HG03432 (cell line): ENCODE measurements at regions not wholly inside any gene's neighbourhood (a gene's known extent, or its start where the extent isn't known, plus 50 kb on each side); places are given as distances from the start of the nearest gene placed in this dataset.

Experiments used
- ATAC-seq: cut with Tn5 transposase; IDR thresholded peaks from one replicate; pipeline ENCODE4 v1.9.1; 2021; ENCODE audit warnings: mild to moderate bottlenecking, moderate library complexity; ENCODE audit not compliant: unreplicated experiment

- no peak for ATAC-seq
Measured at GRCh38 chr1:98049370-98050135, 128.7 kb upstream of the DPYD start.

DNA sequence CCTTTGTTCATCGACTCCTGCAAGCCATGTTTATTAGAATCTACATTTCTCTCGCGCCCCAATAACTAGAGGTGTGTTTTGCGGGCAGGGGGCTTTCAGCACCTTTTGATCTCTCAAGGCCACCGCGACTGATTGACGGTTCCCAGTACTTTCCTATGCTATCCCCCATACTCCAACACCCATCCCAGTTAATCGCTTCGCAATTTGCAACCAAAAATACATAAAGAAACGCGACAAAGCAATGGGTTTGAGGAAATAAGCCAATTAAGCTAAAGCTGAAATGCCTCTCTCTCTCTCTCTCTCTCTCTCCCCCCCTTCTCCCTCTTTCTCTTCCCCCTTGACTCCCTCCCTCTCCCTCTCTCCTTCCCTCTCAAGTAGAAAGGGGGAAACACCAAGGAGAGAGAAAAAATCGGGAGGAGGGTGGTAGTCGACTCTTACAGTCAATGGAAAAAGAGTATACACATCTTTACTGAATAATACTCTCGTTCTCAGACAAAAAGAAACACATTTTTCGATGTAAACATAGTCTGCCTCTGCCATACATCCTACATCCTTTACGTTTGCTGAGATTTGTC, 128.0 kb upstream of the DPYD start:
- ATAC-seq: no peak

DNA sequence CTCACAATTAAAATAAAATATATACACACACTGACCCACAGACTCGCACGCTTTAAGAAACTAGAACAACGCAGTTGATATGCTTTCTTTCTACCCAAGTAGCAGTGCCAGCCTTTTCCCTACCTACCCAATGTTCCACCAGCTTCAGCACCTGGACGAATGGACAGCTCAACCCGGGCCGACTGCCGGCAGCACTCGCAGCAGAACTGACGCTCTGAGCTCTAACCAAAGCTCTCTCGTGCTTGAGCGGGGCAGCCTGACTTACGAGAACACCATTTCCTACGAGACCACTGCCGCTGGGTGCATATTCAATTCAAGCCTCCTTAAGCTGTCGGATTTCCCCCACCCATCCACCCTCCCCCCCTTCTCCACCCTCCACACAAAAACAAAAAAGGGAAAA, 127.4 kb upstream of the DPYD start:
- ATAC-seq: peak; percentile 67

GRCh38 chr1:98047171-98047570, 126.3 kb upstream of the DPYD start:
- no peak for ATAC-seq

- peak; percentile 45 for ATAC-seq
Measured at GRCh38 chr1:98045767-98046641, 125.2 kb upstream of the DPYD start.

DNA sequence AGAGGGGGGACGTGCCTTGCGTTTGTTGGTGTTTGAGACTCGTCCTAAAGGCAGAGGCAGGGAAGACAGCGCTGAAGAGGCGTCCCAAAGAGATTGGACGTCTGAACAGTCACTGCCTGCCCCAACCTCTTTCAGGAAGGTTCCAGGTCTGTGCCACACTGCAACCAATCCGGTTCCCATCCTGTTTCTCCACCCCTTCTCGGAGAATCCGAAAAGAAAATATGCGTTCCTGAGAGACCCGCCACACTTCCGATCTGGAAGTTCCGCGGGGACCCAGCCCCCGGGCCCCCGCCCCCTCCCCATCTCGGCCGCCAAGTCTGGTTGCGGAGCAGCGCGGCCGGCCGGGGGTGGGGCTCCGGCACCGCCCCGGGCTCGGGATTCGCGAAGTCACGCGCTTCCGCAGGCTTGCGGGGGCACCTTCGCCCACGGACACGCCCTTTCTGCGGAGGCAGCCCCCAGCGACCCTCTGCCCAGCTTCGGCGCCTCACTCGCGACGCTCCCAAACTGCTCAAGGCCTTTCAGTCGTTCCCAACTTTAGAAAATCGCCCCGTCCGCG, 124.5 kb upstream of the DPYD start:
- no peak for ATAC-seq

DNA sequence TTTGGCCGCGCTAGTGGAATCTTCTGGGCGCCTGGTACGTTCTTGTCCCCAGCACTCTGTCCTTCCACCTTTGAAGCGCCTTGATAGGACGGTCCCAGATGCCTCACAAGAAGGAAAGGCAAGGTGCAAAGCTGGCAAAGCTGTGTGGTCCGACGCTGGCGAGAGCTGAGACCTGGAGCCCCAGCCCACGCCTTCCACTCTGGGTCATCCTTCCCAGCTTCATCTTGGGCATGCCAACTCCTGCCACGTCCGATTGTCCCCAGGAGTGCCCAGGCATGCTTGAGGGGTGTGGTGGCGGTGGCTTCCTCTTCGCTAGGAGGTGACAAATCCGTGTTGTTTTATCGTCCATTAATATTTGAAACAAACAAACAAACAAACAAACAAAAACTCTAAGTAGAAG, 123.9 kb upstream of the DPYD start:
- no peak for ATAC-seq

DNA sequence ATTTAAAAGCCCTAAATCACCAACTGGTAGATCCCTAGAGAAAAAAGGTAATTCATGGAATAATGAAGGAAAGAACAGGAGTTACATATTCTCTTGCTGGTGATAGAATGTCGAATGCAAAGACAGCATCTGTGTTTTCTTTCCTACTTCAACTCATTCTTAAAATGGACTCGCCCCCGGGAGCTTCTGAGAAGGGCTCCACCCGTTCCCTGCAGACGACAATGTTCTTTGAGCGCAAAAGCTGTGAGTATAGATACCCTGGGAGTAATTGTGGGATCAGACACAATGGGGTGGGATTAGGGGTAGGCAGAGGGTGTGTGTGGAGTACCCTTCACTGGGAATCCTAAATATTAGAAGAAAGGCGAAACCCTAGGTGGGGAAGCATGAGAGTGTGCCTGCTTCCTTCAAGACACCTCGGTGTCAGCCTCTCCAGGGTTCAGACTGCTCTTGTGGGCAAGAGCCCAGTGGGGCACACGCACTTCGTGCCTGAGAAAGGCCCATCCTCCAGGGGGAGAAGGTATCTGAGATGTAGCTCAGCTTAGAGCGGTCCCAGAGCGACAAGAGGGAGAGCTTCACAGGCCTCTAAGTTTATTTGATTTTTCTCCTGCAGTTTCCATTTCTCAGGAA, 123.3 kb upstream of the DPYD start:
- ATAC-seq: no peak

DNA sequence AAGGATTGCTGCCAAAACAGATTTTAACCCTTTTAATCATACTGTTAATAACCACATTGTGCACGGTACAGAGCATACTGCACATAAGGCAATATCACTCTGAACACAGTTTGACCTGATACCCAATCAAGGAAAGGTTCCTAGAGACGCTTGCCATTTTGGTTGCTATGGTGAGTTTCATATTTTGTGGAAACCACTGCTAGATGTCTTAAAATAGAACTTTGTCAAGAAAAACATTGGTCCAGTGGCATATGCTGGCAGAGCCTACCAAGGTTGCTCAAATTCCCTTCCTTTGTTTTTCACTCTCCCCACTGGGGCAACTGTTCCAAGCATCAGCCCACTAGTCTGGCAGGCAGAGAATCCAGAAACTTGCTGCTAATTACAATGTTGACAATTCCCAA, 114.8 kb upstream of the DPYD start:
- ATAC-seq: no peak

GRCh38 chr1:98034505-98034904, 113.7 kb upstream of the DPYD start:
- ATAC-seq: no peak

GRCh38 chr1:98032958-98033357, 112.1 kb upstream of the DPYD start:
- no peak for ATAC-seq

- ATAC-seq: no peak
Measured at GRCh38 chr1:98030976-98031375, 110.1 kb upstream of the DPYD start.

DNA sequence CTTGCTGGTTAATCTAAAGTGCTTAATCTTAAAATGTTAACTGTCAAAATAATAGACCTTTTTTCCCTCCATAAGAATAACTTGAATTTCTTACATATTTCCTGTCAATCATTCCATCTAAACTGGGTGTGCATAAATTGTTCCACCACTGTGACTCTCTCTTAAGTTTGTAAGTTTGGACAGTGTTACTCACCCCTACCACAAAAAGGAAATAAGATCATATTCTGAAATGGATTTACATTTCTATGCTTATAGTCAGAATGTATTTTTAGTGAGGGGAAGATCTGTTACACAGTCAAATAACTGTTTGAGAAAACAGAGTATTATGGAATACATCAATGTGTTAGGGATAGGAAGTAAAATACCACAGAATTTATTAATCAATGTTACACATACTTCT, 109.6 kb upstream of the DPYD start:
- no peak for ATAC-seq

DNA sequence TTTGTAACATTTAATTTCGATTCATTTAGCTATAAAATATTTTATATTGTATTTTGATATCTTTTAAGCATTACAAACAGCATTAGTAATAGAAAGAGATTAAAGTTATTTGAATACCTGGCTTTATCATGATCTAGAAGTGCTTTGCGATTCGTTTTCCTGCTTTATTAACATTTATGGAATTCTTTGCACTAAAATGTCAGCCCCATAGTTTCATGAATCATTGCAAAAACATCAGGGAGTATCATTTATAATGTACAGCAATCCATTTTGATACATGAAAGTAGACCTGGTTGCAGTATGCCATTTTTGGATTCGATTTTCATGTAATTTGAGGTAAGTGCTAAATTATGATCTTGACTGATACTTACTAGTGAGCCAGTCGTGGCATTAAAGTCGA, 108.0 kb upstream of the DPYD start:
- no peak for ATAC-seq

DNA sequence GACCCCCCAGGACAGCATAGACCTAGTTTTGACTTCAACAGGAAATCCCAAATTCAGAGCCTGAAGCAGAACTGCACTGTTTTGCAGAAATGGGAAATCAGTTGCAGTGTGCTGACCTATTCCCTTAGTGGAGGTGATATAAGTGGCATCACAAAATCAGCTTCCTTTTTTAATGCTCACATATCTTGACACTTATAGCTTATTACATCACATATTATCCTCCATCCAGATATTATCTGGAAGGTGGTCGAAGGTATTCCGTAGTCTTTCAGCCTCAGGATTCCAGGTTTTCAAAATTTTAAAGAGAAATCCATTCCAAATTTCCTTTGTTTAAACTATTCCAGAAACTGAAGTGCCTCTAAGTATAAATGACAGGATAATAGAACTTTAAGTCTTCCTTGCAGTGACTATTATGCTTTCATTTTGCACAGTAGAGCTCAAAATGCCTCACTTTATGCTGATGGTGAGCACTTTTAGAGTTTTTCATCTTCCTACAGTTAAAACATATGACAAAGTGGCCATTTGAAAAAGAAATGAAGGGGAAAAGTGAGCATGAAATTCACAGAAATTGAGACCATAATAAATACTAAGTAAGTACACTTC, 106.4 kb upstream of the DPYD start:
- ATAC-seq: no peak

DNA sequence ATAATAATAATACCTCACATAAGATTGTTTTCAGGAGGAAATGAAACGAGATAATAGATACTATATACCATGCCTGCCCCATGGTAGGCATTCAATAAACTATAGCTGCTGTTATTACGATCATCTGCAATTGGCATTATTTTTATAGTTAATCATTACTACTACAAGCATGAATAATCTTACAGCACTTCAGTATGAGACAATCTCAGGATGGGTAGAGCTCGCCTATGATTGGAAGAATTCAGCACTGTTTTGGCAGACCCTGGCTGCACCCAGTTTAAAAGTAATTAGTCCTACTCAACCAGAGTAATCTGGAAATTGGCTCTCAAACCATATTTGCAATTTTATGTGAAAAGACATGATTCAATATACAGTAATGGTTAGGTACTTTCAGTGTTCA, 105.0 kb upstream of the DPYD start:
- no peak for ATAC-seq

DNA sequence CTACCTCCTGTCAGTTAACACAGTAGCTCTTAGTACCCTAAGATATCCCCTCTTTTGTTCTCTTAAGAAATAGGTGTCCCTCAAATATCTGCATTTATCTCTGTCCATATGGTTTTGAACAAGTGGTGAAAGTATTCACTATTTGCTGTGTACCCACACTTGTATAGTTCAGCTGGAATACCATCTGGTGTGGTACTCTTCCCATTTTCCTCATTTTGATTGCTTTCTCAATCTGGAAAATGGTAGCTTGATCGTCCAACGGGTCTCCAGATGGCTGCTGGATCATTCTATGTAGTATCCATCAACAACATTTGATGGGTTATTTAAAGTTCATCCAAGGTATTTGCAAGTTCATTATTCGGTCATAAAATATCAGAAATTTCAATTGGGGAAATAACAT, 100.3 kb upstream of the DPYD start:
- no peak for ATAC-seq

GRCh38 chr1:98019747-98020146, 98.9 kb upstream of the DPYD start:
- no peak for ATAC-seq

- no peak for ATAC-seq
Measured at GRCh38 chr1:98018074-98018473, 97.2 kb upstream of the DPYD start.

DNA sequence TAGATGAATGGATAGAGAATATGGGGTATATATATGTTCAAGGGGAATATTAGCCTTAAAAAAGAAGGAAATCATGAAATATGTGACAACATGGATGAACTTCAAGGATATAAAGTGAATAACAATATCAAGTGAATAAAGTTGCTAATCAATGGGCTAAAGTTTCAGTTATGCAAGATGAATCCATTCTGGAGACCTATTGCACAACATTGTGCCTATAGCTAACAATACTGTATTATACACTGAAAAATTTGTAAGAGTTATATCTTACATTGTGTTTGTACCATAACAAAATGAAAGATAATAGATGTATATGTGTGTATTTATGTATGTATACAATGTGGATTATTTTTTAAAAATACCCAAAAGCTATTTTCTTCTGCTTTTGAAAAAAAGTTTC, 96.3 kb upstream of the DPYD start:
- no peak for ATAC-seq

GRCh38 chr1:98008373-98008772, 87.5 kb upstream of the DPYD start:
- ATAC-seq: no peak
